ENCODE measurements at regions not wholly inside any gene's neighbourhood (a gene's known extent, or its start where the extent isn't known, plus 50 kb on each side); places are given as distances from the start of the nearest gene placed in this dataset.
A peak's percentile ranks its signal among the peaks of the same experiment; 100 is the strongest.

DNA sequence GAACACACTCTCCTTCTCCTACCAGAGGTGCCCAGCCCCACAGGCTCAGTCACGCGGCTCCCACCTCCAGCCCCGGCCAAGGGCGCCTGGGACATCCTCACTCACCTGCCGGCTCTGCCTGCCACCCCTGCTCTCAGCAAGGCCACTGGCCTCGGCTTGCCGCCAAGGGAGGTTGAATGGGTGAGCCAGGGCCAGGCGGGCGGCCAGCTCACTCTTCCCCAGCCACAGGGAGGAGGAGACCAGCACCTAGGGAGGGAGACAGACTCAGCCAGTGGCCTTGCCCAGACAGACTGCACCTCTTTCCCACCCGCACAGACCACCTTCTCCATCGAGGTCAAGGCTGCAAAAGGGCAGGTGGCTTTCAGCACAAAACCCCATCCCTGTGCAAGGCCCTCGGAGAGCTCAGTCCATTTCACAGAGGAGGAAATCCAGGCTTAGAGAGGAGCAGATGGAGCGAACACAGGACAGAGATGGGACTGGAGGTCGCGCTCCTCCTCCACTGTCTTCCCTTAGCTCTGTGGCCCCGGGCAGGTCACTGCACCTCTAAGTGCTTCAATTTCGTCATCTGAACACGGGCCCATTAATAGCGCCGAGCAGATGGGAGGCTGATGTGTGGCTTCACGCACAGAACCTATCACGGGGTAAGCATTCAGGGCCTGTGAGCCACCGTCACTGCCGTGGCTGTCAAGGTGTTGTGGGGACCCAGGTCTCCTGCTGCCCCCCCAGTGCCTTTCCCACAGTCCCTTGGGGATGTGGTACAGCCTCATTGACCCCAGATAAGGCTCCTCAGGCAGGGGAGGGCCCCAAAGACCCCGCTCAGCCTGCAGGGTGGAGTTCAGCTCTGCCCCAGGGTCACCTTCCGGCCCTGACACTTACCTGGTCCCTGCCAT lies 56.1 kb downstream of the RMI2 start:
- DNase-seq, result no peak

DNA sequence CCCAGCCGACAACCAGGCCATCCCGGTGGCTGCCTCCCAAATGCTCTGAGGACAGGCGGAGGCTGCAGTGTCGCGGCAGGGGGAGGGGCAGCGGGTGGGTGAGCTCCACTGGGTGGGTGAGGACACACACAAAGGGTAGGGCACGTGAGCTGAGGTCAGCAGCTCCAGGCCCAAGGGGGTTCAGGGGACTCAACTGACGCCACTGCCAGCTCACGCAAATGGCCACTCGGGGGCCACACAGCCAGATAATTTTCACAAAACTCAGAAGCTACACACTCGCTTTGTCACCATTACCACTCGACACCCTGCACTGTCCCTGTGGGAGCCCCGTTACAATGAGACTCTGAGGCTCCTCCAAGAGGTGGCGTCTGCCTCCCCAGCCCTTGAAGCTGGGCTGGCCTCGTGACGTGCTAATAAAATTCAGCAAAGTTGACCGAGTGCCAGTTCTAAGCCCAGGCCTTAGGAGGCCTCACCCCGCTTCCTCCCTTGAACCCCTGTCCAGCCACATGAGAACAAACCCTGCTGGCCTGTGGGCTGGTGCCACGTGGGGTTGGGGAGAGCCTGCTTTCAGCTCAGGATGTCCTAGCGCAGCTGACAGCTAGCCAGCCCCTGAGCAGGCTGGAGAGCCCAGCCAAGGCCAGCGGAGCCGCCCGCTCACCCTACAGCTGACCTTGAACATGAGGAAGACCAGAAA lies 56.9 kb downstream of the RMI2 start:
- DNase-seq, result no peak

DNA sequence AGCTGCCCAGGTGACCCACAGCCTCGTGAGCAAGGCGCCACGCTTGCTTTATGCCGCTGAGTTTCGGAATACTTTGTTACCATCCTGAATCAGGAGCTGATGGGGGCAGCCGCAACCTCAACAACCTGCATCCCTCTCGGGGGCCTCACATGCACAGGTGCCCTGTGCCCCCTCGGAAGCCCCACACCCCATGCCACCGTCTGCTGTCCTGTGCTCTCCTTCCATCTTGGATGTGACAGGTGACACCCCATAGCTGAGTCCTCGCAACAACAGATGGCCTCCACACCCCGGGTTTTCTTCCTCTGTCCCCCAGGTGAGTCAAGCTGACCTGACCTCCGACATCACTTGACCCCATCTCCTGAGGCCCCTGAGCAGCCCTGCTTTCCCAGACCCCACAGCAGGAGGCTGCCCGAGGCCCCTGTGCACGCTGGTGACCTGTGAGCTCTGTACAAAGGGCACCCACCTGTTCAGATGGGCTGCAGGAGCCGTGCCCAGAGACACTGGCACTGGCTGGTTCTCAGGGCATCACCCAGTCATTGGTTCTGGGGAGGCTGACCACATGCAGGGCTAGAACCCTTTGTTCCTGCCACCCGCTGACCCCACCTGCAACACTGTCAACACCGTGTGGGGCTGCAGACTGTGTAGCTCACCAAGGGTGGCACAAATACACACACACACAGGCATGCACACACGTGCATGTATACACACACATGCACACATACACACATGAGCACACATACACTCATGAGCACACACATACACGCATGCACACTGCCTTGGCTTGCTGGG lies 57.7 kb downstream of the RMI2 start:
- no peak for DNase-seq

DNA sequence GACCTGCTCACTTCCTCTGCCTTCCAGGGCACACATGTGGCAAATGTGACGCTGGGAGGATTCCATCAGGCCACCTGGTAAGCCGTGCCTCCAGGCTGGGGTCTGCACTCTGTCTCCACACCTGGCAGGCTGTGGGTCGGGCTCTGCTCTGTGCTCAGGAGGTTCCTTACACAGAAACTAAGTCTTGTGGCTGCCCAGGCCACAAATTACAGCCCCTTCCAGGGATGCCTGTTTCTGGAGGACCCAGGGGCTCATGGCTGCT lies 58.2 kb downstream of the RMI2 start:
- no peak for DNase-seq

DNA sequence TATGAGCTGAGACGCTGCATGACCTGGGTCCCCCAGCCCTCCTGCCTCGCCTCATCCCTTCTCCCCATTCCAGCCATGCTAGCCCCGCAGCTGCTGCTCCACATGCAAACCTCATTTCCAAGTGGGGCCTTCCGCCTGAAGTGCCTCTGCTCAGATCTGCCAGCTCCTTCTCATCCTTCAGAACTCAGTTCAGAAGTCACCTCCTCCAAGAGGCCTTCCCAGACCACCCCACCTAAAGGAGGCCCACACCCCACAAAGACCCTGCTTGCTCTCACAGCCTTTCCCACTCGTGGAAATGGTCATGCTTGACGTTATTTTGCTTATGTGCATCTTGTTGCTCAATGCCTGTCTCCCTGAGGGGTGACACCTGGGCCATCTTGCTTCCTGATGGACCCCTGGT lies 58.7 kb downstream of the RMI2 start:
- no peak for DNase-seq

DNA sequence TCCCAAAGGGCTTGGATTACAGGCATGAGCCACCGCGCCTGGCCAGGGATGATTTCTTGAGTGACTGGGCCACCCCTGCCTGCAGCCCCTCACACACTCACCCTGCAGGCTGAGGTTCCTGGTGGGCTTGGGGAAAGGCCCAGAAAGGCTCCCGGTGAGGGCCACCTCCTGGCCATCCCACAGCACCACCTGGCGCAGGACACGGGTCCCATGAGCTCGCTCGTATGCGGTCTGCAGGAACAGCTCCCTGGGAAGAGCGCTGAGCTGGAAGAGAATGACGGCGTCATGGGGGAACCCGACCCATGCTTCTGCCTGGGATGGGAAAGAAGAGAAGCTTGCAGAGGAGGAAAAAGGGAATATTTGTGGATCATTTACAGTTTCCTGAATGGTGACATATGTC lies 59.3 kb downstream of the RMI2 start:
- no peak for DNase-seq

DNA sequence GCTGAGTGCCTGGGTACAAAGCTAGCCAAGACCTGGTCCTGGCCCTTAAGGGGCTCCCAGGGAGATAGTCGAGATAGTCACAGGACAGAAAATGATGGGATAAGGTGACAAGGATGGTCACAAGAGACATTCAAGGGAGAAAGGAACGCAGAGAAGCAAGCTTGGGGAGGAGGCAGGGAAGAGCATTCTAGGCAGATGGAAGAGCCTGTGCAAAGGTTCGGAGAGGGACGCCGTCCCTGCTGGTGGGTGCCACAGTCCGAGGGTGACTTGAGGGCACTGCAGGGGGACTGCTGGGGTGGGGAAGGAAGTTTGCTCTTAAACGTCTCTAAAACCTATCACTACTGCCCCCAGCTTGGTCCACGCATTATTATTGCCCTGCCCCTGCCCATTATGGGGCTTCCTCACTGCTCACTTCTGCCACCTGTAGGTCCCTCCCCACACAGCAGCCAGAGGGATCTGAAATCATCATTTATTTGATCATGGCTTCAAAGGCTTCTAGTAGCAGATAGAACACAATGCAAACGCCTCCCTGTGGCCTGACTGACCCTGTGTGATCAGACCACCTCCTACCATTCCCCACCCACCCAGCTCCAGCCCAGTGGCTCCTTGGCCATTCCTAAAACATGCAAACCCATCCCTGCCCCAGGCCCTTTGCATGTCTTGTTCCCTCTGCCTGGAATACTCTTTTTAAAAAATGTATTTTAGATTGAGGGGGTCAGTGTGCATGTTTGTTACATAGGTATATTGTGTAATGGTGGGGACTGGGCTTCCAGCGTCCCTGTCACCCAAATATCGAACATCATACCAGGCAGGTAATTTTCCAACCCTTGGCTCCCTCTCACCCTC lies 60.3 kb downstream of the RMI2 start:
- DNase-seq, result peak; percentile 39

DNA sequence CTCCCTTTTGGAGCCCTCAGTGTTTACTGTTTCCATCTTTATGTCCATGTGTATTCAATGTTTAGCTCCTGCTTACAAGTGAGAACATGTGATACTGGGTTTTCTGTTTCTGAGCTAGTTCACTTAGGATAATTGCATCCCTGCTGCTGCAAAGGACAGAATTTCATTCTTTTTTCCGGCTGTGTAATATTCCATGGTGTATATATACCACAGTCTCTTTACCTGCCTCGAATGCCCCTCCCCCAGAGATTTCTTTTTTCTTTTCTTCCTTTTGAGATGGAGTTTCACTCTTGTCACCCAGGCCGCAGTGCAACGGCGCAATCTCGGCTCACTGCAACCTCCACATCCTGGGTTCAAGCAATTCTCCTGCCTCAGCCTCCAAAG lies 60.9 kb downstream of the RMI2 start:
- no peak for DNase-seq

DNA sequence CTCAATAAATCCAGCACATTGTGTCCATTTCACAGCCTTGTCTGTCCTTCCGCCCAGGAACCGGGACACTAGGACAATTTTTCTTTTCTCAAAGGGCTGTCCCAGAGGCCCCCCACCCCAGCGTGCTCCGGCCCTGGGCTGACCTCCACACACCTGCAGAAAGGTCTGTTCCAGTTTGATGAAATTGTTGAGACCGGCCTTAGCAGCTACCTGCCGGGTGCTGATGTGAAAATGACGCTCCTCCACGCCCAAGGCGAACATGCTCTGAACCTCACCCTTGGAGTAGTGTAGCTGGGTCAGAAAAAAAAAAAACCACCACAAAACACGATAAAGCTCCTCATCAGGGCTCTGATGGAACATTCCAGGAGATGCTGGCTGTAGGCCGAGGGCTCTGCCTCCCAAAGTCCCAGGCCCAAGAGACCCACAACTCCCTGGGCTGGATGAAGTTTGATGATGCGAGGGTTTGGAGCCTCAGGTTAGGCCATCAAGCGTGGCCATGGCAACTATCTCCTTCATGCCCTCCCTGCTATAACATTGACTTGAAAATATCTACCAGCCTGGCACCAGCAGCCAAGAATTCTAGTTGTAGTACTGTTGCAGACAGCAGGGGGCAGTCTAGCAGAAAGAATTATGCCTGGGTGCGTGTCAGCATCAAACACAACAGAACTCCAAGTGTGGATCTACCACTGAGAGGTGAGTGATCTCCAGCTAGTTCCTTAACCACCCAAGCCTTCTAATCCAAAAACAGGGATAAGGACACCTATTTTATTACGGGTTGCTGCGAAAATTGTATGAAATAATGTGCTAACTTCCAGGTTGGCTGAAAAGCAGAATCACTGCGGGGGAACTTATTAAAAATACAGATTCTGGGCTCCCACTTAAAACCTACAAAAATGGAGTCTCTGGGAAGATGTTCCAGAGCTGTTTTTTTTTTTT lies 62.1 kb downstream of the RMI2 start:
- DNase-seq, result peak; percentile 63

DNA sequence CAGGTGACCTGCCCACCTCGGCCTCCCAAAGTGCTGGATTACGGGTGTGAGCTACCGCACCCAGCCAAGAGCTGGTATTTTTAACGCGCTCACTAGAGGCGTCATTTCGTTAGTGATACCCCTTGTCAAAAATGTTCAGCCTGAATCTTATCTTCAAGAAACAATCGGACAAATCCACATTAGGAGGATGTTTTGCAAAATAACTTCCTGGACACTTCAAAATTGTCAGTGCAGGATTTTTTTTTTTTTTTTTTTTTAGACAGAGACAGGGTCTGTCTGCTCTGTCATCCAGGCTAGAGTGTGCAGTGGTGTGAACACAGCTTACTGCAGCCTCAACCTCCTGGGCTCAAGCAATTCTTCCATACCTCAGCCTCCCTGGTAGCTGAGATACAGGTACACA lies 63.0 kb downstream of the RMI2 start:
- no peak for DNase-seq

DNA sequence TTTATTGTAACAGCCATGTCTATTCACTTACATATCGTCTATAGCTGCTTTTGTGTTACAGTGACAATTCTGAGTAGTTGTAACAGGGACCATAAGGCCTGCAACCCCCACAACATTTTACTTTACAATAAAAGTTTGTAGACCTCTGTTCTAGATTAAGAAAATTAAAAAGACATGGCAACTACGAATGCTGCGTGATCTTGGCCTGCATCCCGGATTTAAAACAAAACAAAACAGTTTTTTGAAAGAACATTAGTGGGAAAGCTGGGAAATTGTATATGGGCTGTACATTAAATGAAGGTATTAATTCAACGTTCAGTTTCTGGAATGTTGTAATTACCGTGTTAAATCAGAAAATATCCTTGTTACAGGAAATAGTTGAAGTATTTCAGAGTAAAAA lies 64.1 kb downstream of the RMI2 start:
- DNase-seq, result no peak

DNA sequence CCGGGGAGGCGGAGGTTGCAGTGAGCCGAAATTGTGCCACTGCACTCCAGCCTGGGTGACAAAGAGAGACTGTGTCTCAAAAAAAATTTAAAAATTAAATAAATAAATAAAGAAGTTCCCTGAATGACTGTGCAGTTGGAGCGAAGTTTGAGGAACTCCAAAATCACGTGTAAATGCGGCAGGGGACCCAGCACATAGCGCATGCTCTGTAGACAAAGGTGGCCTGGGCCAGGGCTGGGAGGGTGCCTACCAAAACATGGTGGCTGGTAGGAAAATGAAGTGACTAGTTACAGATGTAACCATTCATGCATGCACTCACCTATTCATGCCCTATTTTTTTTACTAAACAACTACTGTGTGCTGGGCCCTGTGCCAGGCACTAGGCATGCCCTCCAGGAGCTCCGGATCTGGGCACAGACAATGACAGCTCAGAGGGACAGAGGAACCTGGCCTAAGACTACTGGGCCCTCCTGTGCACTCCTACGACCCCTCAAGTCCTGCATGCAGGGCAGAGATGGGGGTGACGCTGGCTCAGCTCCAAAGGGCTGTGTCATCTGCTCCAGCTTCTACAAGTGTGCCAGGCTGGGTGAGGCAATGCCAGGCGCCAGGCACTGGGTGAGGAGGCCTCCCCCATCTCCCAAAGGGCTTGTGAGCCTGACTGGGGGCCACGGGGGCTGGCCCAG lies 65.3 kb downstream of the RMI2 start:
- DNase-seq, result no peak

DNA sequence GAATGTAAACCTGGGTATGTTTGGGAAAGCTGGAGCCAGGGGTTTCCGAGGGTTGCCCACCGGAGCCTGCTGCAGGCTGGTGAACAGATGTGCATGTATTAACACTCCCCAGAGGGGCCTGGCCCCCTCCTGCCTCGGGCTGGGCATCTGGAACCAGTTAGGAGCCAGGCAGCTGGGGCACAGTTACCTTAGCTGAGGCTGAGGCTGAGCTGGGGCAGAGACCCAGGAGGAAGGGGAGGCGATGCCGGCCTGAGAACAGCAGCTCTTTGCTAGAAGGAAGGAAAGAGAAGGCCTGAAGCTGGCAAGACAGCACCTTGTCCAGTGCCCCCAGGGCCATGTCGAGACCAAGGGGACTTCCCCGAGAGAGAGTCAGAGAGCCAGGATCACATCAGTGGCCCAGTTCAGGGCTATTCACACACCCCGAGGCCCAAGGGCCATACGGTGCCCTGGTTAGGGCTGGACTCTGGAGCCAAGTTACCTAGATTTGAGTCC lies 65.8 kb downstream of the RMI2 start:
- no peak for DNase-seq

DNA sequence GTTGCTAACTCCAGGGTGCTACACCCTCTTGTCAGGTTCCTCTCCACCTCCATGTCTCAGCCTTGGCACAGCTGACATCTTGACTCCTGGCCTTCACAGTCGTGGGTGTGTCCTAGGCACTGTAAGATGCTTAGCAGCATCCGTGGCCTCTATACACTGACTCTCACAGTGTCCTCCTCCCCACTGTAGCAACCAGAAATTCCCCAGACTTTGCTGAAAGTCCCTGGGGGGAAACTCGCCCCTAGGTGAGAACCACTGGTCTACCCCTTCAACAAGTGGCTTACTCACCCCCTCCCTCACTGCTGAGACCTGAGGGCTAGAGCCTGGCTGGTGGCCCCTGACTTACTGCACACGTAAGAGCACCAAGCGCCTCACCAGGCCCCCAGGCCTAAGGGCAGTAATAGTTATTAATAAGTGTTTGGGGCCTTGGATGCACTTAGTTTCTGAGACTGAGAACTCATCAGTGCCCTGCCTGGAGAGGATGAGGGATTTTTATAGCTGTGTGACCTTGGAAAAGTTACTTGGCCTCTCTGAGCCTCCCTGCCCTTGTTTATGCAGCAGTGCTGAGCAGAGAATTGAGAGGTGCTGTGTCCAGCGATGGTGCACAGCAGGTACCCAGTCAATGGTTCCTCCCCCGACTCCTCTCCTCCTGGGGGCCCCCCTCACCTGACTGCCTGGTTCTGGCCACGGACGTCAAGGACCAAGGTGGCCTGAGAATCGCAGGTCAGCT lies 67.1 kb downstream of the RMI2 start:
- DNase-seq, result no peak

DNA sequence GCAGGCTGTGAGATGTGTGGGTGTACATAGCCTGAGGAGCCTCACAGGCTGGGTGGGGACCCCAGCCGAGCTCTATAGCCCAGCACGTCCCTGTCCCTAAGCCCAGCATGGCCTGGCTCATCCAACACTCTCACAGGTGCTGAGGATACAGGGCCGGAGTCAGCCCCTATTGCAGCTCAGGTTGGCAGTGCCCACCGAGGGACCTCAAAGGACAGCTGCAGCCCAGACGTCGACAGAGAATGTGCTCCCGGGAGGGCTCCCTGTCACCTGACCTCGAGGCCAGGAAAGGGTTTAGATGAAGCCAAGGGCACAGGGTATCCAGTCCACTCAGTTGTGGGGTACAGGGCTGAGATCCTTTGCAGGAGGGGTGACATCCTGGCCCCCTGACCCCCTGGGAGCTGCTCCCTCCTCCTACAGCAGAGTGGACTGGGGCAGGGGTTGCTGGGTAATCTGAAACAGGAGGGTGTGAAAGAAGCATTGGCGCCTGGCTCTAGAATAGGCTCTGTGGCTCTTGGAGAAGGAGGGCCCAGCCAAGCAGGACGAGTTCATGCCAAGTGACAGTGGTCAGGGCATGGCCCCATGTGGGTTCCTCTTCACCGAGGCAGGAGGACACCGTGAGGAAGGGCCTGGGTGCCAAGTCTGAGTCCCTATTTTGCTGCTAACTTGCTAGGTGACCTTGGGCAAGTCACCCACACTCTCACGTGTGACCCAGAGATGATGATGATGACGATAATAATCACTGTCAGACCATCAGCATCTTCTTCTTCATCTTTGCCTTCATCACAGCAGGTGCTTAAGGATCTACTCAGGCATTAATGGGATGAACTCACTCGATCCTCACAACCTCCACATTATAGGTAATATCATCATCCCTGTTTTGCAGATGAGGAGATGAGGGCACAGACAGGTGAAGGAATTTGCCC lies 68.0 kb downstream of the RMI2 start:
- DNase-seq, result no peak

DNA sequence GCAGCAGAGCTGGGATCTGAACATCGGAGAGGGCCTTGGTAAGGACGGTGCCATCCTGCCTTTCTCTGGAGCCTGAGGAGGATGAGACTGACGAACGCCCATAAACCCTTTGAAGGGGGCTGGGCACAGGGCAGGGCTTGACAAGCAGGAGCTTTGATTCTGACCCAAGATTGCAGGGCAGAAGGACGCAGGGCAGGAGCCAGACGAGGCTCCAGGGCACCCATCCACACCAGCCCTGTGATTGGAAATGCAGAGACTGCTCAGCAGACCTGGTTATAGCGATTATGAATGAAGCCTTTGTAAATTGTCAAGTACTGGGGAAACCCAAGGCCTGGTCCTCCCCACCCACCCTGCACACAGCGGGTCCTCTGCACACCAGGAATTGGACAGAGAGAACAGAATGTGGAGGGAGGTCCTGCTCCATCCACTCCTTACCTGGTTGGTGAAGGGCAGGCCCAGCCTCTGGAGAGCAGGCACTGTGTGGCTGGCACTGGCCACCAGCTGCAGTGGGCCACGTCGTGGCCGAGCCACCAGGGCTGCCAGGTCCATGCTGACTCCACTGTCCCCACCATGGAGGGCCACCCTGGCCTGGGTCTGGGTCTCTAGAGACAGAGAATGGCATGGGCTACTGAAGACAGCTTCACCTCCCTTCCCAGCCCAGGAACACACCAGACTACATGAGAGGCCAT lies 68.8 kb downstream of the RMI2 start:
- DNase-seq, result no peak

DNA sequence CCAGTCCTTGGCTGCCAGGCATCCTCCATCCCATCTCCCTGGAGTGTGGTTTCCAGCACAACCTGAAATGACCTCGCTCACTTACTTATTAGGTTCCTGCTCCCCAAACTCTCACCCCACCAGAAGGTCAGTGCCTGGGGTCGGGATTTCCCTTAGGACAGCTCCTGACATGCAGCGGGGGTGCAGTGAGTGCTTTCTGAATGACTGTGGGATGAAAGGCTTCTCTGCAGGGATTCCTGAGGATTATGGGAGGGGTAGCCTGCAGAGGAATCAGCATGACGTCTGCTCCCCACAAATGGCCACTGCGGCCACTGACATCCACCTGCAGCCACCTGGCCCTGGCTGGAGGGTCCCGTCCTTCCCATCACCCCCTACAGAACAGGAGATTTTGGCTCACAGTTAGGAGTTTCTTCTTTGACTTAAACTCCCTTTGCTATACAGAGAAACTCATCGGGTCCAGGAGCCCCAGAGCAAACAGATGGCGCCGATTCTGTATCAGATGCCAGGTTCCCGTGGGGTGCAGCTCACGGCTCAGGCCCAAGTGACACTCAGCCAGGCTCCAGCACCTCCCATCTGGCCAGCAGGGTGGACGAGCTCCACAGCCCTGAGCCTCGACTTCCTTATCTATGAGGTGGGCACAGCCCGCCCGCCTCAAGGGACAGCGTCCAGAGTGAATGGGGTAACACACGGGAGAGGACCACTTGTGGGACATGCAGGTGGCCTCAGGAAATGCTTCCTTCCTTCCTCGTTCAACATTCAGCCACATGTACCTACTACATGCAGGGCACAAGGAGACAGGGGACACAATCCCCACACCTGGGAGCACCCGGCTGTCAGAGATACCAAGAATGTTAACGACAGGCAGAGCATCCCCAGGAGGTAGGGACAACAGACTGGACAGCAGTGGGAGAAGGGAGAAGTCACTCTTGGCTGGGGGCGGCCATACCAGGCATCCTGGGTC lies 69.8 kb downstream of the RMI2 start:
- no peak for DNase-seq

Data from activated CD8-positive, alpha-beta memory T cell treated with anti-CD3 and anti-CD28 coated beads, Interleukin-2, amount 50 U/mL, for 4 hours (primary cell).